GM21423 (cell line): ENCODE measurements at regions not wholly inside any gene's neighbourhood (a gene's known extent, or its start where the extent isn't known, plus 50 kb on each side); places are given as distances from the start of the nearest gene placed in this dataset.
"Not testable (repeated sequence)": the region's sequence is repeated elsewhere in the genome, so short reads cannot be mapped to it uniquely, and the experiment has no call there.

Experiments
- ATAC-seq: cut with Tn5 transposase; IDR thresholded peaks from one replicate; pipeline ENCODE4 v1.9.1; 2021; ENCODE audit warnings: mild to moderate bottlenecking, moderate library complexity; ENCODE audit not compliant: unreplicated experiment

- no peak for ATAC-seq
Measured at GRCh38 chr5:124956471-124957029, 210.1 kb upstream of the ZNF608 start.

DNA sequence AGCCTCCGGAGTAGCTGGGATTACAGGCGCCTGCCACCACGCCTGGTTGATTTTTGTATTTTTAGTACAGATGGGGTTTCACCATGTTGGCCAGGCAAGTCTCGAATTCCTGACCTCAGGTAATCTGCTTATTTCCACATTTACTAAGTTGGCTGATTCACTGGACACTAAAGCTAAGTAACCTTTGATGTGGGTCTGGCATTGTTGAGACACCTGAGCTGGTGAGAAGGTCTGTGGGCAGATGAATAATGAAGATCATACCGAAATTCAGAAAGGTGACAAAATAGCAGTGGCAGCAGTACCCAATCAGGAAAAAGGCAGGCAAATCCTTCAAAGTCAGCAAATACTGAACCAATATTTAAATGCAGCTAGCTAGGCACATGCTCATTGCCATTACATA, 210.6 kb upstream of the ZNF608 start:
- ATAC-seq: no peak

DNA sequence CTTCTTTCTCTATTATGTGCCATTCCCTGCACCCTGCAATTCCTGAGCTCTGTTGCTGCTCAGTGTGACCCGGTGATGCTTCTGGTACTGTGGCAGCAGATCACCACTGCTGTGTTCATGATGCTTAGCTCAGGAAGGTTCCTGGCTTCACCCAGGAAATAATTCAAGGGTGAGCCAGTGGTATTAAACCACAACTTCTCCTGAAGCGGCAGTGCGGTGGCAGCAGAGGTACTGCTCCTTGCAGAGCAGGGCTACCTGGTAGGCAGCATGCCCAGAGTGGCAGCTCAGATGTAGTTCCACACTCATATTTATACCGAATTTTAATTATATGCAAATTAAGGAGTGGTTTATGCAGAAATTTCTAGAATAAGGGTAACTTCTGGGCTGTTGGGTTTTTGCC, 213.8 kb upstream of the ZNF608 start:
- ATAC-seq: no peak

DNA sequence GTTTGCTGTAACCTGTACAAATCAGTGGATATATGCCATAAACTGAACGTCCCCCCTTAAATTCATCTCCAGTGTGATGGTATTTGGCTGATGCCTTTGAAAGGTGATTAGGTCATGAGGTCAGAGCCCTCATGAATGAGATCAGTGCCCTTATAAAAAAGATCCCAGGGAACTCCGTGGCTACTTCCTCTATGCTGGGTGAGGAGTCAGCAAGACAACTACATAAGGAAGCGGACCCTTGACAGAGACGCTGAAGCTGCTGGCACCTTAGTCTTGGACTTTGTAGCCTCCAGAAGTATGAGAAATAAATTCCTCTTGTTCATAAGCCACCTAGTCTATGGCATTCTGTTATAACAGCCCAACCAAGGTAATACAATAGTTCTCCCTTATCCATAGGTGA, 215.1 kb upstream of the ZNF608 start:
- ATAC-seq: no peak

DNA sequence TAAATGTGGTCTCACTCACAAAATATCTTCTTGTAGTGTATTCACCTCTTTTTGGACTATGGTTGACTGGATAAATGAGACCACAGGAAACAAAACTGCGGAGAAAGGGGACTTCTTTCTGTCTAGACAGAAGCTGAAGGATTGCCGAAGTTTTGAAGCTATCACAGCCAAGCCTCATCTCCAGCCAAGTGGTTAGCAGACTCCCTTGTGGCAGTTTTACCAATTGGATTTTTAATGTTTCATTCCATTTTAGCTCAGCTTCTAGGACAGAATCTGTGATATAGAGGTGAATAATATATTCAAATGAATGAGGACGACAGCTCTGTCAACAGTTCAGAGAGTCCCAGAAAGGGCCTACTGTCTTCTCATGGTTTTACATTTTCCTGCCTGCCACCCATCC, 215.7 kb upstream of the ZNF608 start:
- ATAC-seq: no peak

DNA sequence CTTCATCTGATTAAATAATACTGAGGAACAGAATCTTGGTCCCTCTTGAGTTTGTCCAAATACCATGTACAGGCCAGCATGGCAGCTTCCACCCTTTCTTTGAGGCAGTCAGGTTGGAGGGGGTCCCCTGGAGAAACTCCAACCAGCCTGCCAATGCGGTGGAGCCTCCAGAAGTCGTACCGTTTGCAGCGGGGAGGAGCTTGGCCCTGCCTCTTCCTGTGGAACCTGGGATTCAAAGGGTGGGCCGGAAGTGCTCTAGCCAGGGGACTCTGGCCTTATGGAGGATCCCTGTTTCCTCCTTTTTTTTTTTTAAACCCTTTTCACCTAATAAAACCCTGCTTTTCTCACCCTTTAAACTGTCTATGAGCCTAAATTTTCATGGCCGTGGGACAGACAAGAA, 216.3 kb upstream of the ZNF608 start:
- ATAC-seq: no peak

GRCh38 chr5:124963236-124963919, 216.9 kb upstream of the ZNF608 start:
- ATAC-seq: no peak

- ATAC-seq: not testable (repeated sequence)
Measured at GRCh38 chr5:124966741-124967140, 220.3 kb upstream of the ZNF608 start.

DNA sequence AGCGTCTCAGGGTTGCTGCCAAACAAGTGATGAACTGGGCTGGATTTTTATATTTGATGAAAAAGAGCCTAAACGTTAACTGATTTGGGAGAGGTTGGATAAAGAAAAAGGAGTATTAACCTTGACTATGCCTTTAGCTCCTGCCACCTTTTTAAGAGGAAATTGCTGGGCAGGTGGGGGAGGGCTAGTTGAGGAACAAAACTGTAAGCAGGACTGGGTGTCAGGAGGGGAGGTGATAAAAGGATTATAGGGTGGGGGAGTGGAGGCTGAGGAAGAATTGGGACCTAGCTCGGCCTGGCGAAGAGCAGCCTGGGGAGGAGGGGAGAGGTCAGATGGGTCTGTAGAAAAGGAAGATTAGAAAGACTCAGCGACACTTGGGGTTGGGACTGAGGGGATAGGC, 223.9 kb upstream of the ZNF608 start:
- ATAC-seq: not testable (repeated sequence)

GRCh38 chr5:124972703-124973102, 226.3 kb upstream of the ZNF608 start:
- ATAC-seq: no peak

DNA sequence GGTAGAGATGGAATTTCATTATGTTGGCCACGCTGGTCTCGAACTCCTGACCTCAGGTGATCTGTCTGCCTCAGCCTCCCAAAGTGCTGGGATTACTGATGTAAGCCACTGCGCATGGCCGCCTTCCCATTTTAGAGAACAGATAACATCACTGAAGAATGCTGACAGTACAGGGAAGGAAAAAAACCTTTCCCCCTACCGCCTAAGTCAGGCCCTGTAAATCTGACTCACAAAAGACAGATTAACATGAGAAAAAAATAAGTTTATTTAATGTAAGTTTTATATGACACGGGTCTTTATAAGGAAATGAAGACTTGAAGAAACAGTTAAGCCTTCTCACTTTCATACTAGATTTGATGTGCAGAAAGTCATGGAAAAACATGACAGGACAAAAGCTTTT, 227.2 kb upstream of the ZNF608 start:
- ATAC-seq: no peak

DNA sequence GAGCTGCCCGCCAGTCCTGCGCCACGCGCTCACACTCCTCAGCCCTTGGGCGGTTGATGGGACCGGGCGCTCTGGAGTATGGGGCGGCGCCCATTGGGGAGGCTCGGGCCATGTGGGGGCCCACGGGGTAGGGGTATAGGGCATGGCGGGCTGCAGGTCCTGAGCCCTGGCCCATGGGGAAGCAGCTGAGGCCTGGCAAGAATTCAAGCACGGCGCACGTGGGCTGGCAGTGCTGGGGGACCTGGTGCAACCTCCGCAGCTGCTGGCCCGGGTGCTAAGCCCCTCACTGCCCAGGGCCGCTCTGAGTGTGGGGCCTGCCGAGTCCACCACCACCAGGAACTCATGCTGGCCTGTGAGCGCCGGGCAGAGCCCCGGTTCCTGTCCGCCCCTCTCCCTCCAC, 229.6 kb upstream of the ZNF608 start:
- no peak for ATAC-seq

GRCh38 chr5:124979251-124979650, 232.8 kb upstream of the ZNF608 start:
- ATAC-seq: no peak

- ATAC-seq: peak; percentile 96
Measured at GRCh38 chr5:124980163-124980941, 233.9 kb upstream of the ZNF608 start.

- no peak for ATAC-seq
Measured at GRCh38 chr5:124981901-124982300, 235.5 kb upstream of the ZNF608 start.

DNA sequence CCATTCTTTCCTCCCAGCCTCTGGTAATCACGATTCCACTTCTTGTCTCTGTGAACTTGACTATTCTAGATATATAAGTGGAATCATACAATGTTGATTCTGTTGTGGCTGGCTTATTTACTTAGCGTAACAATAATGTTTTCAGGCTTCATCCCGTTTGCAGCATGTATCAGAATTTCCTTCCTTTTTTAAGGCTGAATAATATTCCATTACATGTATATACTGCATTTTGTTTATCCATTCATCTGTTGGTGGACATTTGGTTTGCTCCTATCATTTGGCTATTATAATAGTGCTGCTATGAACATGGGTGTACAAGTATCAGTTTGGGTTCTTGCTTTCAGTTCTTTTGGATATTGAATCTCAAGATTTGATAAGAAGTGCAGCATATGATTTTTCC, 239.7 kb upstream of the ZNF608 start:
- ATAC-seq: no peak

GRCh38 chr5:124986667-124987066, 240.2 kb upstream of the ZNF608 start:
- ATAC-seq: no peak

DNA sequence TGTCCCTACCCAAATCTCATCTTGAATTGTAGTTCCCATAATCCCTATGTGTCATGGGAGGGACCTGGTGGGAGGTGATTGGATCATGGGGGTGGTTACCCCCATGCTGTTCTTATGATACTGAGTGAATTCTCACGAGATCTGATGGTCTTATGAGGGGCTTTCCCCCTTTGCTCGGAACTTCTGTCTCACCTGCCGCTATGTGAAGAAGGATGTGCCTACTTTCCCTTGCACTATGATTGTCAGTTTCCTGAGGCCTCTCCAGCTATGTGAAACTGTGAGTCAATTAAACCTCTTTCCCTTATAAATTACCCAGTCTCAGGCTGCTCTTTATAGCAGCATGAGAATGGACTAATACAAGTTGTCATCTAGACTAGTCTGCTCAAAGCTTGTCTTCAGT, 241.3 kb upstream of the ZNF608 start:
- ATAC-seq: not testable (repeated sequence)

GRCh38 chr5:124990723-124991122, 244.3 kb upstream of the ZNF608 start:
- ATAC-seq: no peak

DNA sequence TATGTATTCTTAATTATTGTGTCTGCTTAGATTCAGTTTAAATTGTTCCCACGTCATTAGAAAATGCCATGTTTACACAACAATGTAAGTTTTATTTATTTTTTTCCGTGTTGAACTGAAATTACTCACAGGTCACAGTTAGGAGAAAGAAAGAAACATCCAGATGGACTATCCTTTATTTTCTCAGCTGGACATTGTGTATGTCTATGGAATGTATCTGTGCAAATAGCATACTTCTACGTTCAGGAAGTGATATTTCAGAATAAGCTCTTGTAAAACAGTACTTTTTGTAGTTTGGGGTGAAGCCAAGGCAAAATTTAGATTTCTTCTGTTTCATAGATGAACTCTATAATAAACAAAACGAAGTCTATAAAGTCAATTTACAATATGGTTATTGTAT, 249.0 kb upstream of the ZNF608 start:
- ATAC-seq: no peak

DNA sequence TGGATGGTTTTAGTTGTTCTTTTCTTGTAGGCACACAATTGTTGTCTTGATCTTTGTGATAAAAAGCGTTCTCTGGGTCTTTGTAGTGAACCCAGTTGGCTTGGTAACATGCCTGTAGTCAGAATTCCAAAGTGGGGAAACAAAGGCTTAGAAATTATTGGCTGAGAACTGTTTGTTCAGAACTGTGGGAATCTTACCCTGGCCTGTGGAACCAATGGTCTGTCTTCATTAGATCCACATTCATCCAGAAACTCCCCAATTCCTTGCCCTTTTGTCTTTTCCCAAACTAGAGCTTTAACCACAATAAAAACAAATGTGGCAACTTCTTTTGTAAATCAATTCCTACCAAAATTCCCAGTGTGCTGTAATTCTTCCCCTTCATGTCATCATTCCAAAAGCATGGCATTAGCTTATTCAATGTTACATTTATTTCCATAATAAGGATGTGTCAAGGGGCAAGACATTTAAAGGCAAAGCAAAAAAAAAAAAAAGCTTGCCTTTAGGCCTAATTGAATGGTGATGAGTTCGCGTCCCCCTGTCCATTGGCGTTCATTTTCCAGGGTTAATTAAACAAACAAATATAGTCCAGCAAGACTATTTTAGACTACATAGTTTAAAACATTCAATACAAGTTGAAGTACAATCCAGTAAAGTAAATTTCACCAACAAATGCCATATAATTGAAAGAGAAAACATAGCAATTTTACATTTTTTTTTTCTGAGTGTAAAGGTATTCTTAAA, 249.8 kb upstream of the ZNF608 start:
- no peak for ATAC-seq

DNA sequence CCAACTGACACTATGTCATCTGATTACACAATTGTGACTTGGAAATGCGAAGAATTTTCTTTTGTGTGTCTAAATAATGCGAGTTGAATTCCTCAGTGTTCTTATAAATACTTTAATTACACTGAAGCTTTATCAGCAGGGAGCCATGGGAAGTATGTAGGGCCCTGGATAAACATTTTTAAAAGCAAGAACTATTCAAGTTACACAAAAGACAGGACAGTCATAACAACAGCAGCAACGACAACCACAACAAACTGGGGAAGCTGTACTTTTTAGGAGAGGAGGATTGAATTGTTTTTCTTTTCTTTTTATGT, 250.3 kb upstream of the ZNF608 start:
- no peak for ATAC-seq
